ENCODE measurements at regions not wholly inside any gene's neighbourhood (a gene's known extent, or its start where the extent isn't known, plus 50 kb on each side); places are given as distances from the start of the nearest gene placed in this dataset.

GRCh38 chr3:76582098-76582497 is 457.8 kb upstream of the ROBO2 start:
- Mint-ChIP-seq H3K4me1 (no peaks in the 10 kb centered on the region), H3K4me3 (no peak overlapping the region), H3K27me3 (no peaks in the 10 kb centered on the region), H3K27ac (no peak overlapping the region), H3K36me3 (no peaks in the 10 kb centered on the region), H3K9me3 (peaks cover 6 to 27% (median 23%) of the 10 kb centered on the region in 3 donors)
- ChIA-PET CTCF (no interaction called here), POLR2A (no interaction called here)
- Histone ChIP-seq H3K4me3 (ENCODE audit: control insufficient read depth in 1 of 2, extremely low read depth in 1 of 2, low read length in 1 of 2) (no peak overlapping the region), H3K36me3 (ENCODE audit: control insufficient read depth in 2 of 2, extremely low read depth in 1 of 2, insufficient read depth in 1 of 2, low read length in 1 of 2) (no peaks in the 10 kb centered on the region), H3K27ac (ENCODE audit: low read length) (no peak overlapping the region), H3K9me3 (no peaks in the 10 kb centered on the region), H3K27me3 (replicated peaks in 1 of 2; ENCODE audit: control insufficient read depth in 2 of 2, extremely low read depth in 1 of 2, insufficient read depth in 2 of 2, low read length in 1 of 2) (no peaks in the 10 kb centered on the region), H3K4me1 (ENCODE audit: control insufficient read depth in 1 of 2, extremely low read depth in 1 of 2, insufficient read depth in 2 of 2, low read length in 2 of 2) (no peaks in the 10 kb centered on the region)
- no peak for ATAC-seq (replicated peaks in 1 of 4)
- DNase-seq: no peak

- H3K27ac ChIP-seq (ENCODE audit: low read length): no peak overlapping the region
- H3K9me3 ChIP-seq: no peaks in the 10 kb centered on the region
- ATAC-seq (replicated peaks in 1 of 4): no peak
- H3K27me3 ChIP-seq (replicated peaks in 1 of 2; ENCODE audit: control insufficient read depth in 2 of 2, extremely low read depth in 1 of 2, insufficient read depth in 2 of 2, low read length in 1 of 2): no peaks in the 10 kb centered on the region
- Mint-ChIP-seq H3K4me3 (no peak overlapping the region), H3K27ac (no peak overlapping the region), H3K36me3 (no peaks in the 10 kb centered on the region), H3K9me3 (peaks cover 9 to 32% (median 23%) of the 10 kb centered on the region in 3 donors), H3K27me3 (no peaks in the 10 kb centered on the region), H3K4me1 (no peaks in the 10 kb centered on the region)
- H3K4me1 ChIP-seq (ENCODE audit: control insufficient read depth in 1 of 2, extremely low read depth in 1 of 2, insufficient read depth in 2 of 2, low read length in 2 of 2): no peaks in the 10 kb centered on the region
- POLR2A ChIA-PET: interaction anchor here in 1 of 2 donors (0.7 kb wide), 1 partner anchor 42 kb away, joined by 9 read pairs; no protein-coding TSS in a partner anchor
- CTCF ChIA-PET: interaction anchor here in 1 of 2 donors (0.7 kb wide), 1 partner anchor 59 kb away, joined by 4 read pairs; no protein-coding TSS in a partner anchor
- DNase-seq: no peak
- H3K4me3 ChIP-seq (ENCODE audit: control insufficient read depth in 1 of 2, extremely low read depth in 1 of 2, low read length in 1 of 2): no peak overlapping the region
- WGBS (ENCODE audit: insufficient coverage): 61% methylated on average over 3 of the region's 5 CpGs
- H3K36me3 ChIP-seq (ENCODE audit: control insufficient read depth in 2 of 2, extremely low read depth in 1 of 2, insufficient read depth in 1 of 2, low read length in 1 of 2): no peaks in the 10 kb centered on the region
These were observed 457.1 kb upstream of the ROBO2 start for GRCh38 chr3:76582632-76583378.

GRCh38 chr3:76585794-76586392 is 454.0 kb upstream of the ROBO2 start:
- ChIA-PET CTCF (no interaction called here), POLR2A (no interaction called here)
- Mint-ChIP-seq H3K36me3 (no peaks in the 10 kb centered on the region), H3K9me3 (peaks cover 9 to 21% (median 10%) of the 10 kb centered on the region in 3 donors), H3K4me3 (no peak overlapping the region), H3K27ac (no peak overlapping the region), H3K4me1 (no peaks in the 10 kb centered on the region), H3K27me3 (no peaks in the 10 kb centered on the region)
- Histone ChIP-seq H3K27ac (ENCODE audit: low read length) (no peak overlapping the region), H3K36me3 (ENCODE audit: control insufficient read depth in 2 of 2, extremely low read depth in 1 of 2, insufficient read depth in 1 of 2, low read length in 1 of 2) (no peaks in the 10 kb centered on the region), H3K4me3 (ENCODE audit: control insufficient read depth in 1 of 2, extremely low read depth in 1 of 2, low read length in 1 of 2) (no peak overlapping the region), H3K27me3 (replicated peaks in 1 of 2; ENCODE audit: control insufficient read depth in 2 of 2, extremely low read depth in 1 of 2, insufficient read depth in 2 of 2, low read length in 1 of 2) (no peaks in the 10 kb centered on the region), H3K9me3 (no peaks in the 10 kb centered on the region), H3K4me1 (ENCODE audit: control insufficient read depth in 1 of 2, extremely low read depth in 1 of 2, insufficient read depth in 2 of 2, low read length in 2 of 2) (no peaks in the 10 kb centered on the region)
- no CpG with 5 or more reads among the region's 2 CpGs for WGBS (ENCODE audit: insufficient coverage)
- no peak for DNase-seq
- ATAC-seq (replicated peaks in 1 of 4): no peak

- POLR2A ChIA-PET: no interaction called here
- Histone ChIP-seq H3K4me1 (ENCODE audit: control insufficient read depth in 1 of 2, extremely low read depth in 1 of 2, insufficient read depth in 2 of 2, low read length in 2 of 2) (no peaks in the 10 kb centered on the region), H3K9me3 (no peaks in the 10 kb centered on the region), H3K27ac (ENCODE audit: low read length) (no peak overlapping the region), H3K36me3 (ENCODE audit: control insufficient read depth in 2 of 2, extremely low read depth in 1 of 2, insufficient read depth in 1 of 2, low read length in 1 of 2) (no peaks in the 10 kb centered on the region), H3K4me3 (ENCODE audit: control insufficient read depth in 1 of 2, extremely low read depth in 1 of 2, low read length in 1 of 2) (no peak overlapping the region), H3K27me3 (replicated peaks in 1 of 2; ENCODE audit: control insufficient read depth in 2 of 2, extremely low read depth in 1 of 2, insufficient read depth in 2 of 2, low read length in 1 of 2) (no peaks in the 10 kb centered on the region)
- H3K9me3 Mint-ChIP-seq: peaks cover 7 to 16% (median 9%) of the 10 kb centered on the region in 3 donors
- H3K27ac Mint-ChIP-seq: no peak overlapping the region
- H3K36me3 Mint-ChIP-seq: no peaks in the 10 kb centered on the region
- CTCF ChIA-PET: no interaction called here
- no peak overlapping the region for H3K4me3 Mint-ChIP-seq
- H3K27me3 Mint-ChIP-seq: no peaks in the 10 kb centered on the region
- no peak for DNase-seq
- H3K4me1 Mint-ChIP-seq: no peaks in the 10 kb centered on the region
- no peak for ATAC-seq (replicated peaks in 1 of 4)
These were observed 453.4 kb upstream of the ROBO2 start for GRCh38 chr3:76586471-76586870.

- H3K27me3 ChIP-seq (replicated peaks in 1 of 2; ENCODE audit: control insufficient read depth in 2 of 2, extremely low read depth in 1 of 2, insufficient read depth in 2 of 2, low read length in 1 of 2): no peaks in the 10 kb centered on the region
- no peak overlapping the region for H3K27ac Mint-ChIP-seq
- no peak overlapping the region for H3K27ac ChIP-seq (ENCODE audit: low read length)
- POLR2A ChIA-PET: no interaction called here
- H3K4me3 Mint-ChIP-seq: no peak overlapping the region
- H3K27me3 Mint-ChIP-seq: no peaks in the 10 kb centered on the region
- H3K4me1 ChIP-seq (ENCODE audit: control insufficient read depth in 1 of 2, extremely low read depth in 1 of 2, insufficient read depth in 2 of 2, low read length in 2 of 2): no peaks in the 10 kb centered on the region
- no peak overlapping the region for H3K4me3 ChIP-seq (ENCODE audit: control insufficient read depth in 1 of 2, extremely low read depth in 1 of 2, low read length in 1 of 2)
- no peaks in the 10 kb centered on the region for H3K36me3 ChIP-seq (ENCODE audit: control insufficient read depth in 2 of 2, extremely low read depth in 1 of 2, insufficient read depth in 1 of 2, low read length in 1 of 2)
- ATAC-seq (replicated peaks in 1 of 4) (no peak), DNase-seq (no peak)
- no peaks in the 10 kb centered on the region for H3K4me1 Mint-ChIP-seq
- no peaks in the 10 kb centered on the region for H3K9me3 ChIP-seq
- 82% methylated on average over 10 of the region's 11 CpGs for WGBS (ENCODE audit: insufficient coverage)
- H3K9me3 Mint-ChIP-seq: peaks cover 0 to 15% (median 10%) of the 10 kb centered on the region in 3 donors
- H3K36me3 Mint-ChIP-seq: no peaks in the 10 kb centered on the region
- CTCF ChIA-PET: no interaction called here
These were observed 429.7 kb upstream of the ROBO2 start for GRCh38 chr3:76610150-76610549.

GRCh38 chr3:76615719-76616118 is 424.2 kb upstream of the ROBO2 start:
- no peaks in the 10 kb centered on the region for H3K9me3 ChIP-seq
- Mint-ChIP-seq H3K4me1 (no peaks in the 10 kb centered on the region), H3K27me3 (no peaks in the 10 kb centered on the region), H3K36me3 (no peaks in the 10 kb centered on the region), H3K27ac (no peak overlapping the region), H3K9me3 (peaks cover 3 to 4% (median 3%) of the 10 kb centered on the region in 3 donors), H3K4me3 (no peak overlapping the region)
- H3K27me3 ChIP-seq (replicated peaks in 1 of 2; ENCODE audit: control insufficient read depth in 2 of 2, extremely low read depth in 1 of 2, insufficient read depth in 2 of 2, low read length in 1 of 2): no peaks in the 10 kb centered on the region
- CTCF ChIA-PET: no interaction called here
- POLR2A ChIA-PET: no interaction called here
- WGBS (ENCODE audit: insufficient coverage): no CpG with 5 or more reads among the region's 1 CpG
- no peak overlapping the region for H3K4me3 ChIP-seq (ENCODE audit: control insufficient read depth in 1 of 2, extremely low read depth in 1 of 2, low read length in 1 of 2)
- ATAC-seq (replicated peaks in 1 of 4) (no peak), DNase-seq (no peak)
- no peak overlapping the region for H3K27ac ChIP-seq (ENCODE audit: low read length)
- H3K36me3 ChIP-seq (ENCODE audit: control insufficient read depth in 2 of 2, extremely low read depth in 1 of 2, insufficient read depth in 1 of 2, low read length in 1 of 2): no peaks in the 10 kb centered on the region
- no peaks in the 10 kb centered on the region for H3K4me1 ChIP-seq (ENCODE audit: control insufficient read depth in 1 of 2, extremely low read depth in 1 of 2, insufficient read depth in 2 of 2, low read length in 2 of 2)
